ENCODE measurements at regions not wholly inside any gene's neighbourhood (a gene's known extent, or its start where the extent isn't known, plus 50 kb on each side); places are given as distances from the start of the nearest gene placed in this dataset.

DNA sequence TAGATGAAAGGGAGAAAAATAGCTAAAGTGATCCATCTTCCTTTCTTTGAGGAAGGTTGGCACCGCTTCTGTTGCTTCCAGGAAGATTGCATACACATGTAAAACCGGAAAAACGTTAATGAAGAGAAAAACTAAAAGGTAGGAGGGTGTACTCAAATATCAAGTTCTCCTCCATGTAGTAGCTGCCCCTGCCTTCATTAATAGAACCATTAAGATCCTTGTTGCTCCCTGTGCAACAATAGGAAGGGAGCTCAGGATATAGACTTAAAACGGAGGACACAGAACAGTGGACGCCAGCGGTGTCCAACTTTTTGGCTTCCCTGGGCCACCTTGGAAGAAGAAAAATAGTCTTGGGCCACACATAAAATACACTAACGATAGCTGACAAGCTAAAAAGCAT, 118.9 kb downstream of the TMEM174 start:
- H3K27me3 Mint-ChIP-seq, result peaks cover 43% of the 10 kb centered on the region

DNA sequence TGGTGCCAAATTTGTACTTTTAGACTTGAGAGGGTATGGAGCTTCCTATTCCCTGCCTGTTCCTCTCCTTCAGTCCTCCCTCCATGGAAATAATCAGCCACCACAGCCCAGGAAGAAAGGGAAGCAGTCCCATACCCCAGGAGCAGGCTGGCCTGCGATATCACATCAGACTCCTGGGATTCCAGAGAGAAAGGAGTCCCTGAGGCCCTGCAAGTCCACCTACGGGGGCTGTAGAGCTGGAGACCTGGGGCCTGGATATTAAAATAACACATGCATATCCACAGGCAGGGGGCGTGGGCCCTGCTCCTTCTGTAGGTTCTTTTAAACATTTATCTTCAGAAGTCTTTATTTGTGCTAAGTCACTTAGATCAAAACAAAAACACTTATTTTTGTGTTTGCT, 117.2 kb downstream of the TMEM174 start:
- ChIA-PET CTCF (no interaction called here), POLR2A (no interaction called here)
- no peak for TF ChIP-seq CTCF (IDR thresholded peaks at IDR 0.05)
- H3K36me3 Mint-ChIP-seq (ENCODE audit: low read depth), result no peaks in the 10 kb centered on the region
- DNase-seq (no peak), ATAC-seq (ENCODE audit: low read depth) (no peak)
- peaks cover 3% of the 10 kb centered on the region for H3K9me3 Mint-ChIP-seq
- no peaks in the 10 kb centered on the region for H3K4me1 Mint-ChIP-seq
- peaks cover 29% of the 10 kb centered on the region for H3K27me3 Mint-ChIP-seq
- H3K27ac Mint-ChIP-seq, result no peak overlapping the region
- intact Hi-C loops (cut with micrococcal nuclease), result no loop called here
- no peak overlapping the region for H3K4me3 Mint-ChIP-seq

More for the DNA sequence above, 118.9 kb downstream of the TMEM174 start:
- intact Hi-C loops (cut with micrococcal nuclease), result no loop called here
- TF ChIP-seq CTCF (IDR thresholded peaks at IDR 0.05), result no peak
- H3K4me1 Mint-ChIP-seq, result no peaks in the 10 kb centered on the region
- no peak overlapping the region for H3K4me3 Mint-ChIP-seq
- H3K9me3 Mint-ChIP-seq, result peaks cover 3% of the 10 kb centered on the region
- no peak for DNase-seq
- ChIA-PET CTCF (no interaction called here), POLR2A (no interaction called here)
- no peak for ATAC-seq (ENCODE audit: low read depth)
- H3K27ac Mint-ChIP-seq, result no peak overlapping the region
- H3K36me3 Mint-ChIP-seq (ENCODE audit: low read depth), result no peaks in the 10 kb centered on the region

DNA sequence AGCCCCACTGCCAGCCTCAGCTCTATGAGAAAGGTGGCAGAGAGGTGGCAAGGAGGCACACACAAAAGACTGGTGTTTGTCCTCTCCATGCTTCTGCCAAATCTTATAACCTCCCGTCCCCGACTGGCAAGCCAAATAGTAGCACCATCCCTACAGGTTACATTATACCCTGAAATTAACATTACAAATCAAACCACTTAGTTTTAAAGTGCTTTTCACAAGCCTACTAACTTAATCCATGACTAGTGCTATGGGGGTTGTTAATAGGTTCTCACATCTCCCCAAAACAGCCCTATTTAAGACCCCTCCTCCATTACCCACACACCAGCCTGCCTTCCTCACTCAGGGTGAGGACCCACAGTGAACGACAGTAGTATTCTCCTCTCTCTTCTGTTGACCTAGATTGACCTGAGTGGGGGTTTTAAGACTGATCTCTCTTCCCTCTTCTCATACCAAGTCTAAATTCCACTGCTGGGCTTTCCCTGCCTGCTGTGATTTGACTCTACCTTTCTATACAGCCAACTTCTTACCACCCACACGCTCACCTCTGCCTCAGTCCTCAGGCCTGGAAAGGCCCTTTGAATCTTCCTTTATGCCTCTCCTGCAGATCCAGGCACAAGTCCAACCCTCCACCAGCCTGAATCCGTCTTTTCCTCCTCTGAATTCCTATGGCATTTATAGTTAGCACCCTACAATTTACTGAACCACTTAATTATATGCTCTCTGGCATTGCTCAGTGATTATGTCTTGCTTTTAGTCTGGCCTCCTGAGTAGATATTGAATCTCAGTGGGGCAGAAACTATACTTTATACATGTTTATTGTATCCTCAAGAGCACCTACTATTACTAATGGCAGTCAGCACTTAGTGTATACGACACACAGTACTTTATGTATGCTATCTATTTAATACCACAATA, 116.1 kb downstream of the TMEM174 start:
- peaks cover 3% of the 10 kb centered on the region for H3K9me3 Mint-ChIP-seq
- DNase-seq, result no peak
- no peak for TF ChIP-seq CTCF (IDR thresholded peaks at IDR 0.05)
- ChIA-PET CTCF (no interaction called here), POLR2A (no interaction called here)
- H3K4me1 Mint-ChIP-seq, result no peaks in the 10 kb centered on the region
- H3K27me3 Mint-ChIP-seq, result peaks cover 21% of the 10 kb centered on the region
- no peak overlapping the region for H3K4me3 Mint-ChIP-seq
- no peaks in the 10 kb centered on the region for H3K36me3 Mint-ChIP-seq (ENCODE audit: low read depth)
- intact Hi-C loops (cut with micrococcal nuclease), result no loop called here
- ATAC-seq (ENCODE audit: low read depth), result no peak
- H3K27ac Mint-ChIP-seq, result no peak overlapping the region

- ATAC-seq (ENCODE audit: low read depth), result no peak
- Mint-ChIP-seq H3K27me3 (peaks cover 29% of the 10 kb centered on the region), H3K4me3 (no peak overlapping the region), H3K36me3 (ENCODE audit: low read depth) (no peaks in the 10 kb centered on the region), H3K9me3 (peaks cover 3% of the 10 kb centered on the region), H3K4me1 (no peaks in the 10 kb centered on the region), H3K27ac (no peak overlapping the region)
- intact Hi-C loops (cut with micrococcal nuclease), result no loop called here
- no peak for TF ChIP-seq CTCF (IDR thresholded peaks at IDR 0.05)
- ChIA-PET CTCF (no interaction called here), POLR2A (no interaction called here)
- DNase-seq, result no peak
These were observed 113.9 kb downstream of the TMEM174 start for GRCh38 chr5:73286896-73287295.

DNA sequence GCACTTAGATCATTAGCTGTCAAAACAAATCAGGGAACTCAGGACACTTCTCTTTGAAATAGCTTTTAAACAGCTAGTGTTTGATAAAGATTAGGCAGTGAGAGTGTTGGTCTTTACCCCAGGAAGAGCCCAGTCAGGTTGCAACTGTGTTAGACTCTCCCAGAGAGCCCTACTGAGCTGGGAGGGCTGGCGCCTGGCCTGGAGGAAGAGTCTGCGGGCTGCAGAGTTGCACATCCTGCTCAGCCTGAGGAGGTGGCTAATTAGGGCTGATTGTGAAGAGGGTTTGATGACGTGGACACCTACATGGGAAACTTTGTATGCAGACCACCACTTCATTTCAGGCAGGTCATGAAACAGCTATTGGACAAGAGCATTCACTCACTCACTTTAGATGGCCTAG, 112.0 kb downstream of the TMEM174 start:
- no peaks in the 10 kb centered on the region for H3K4me1 Mint-ChIP-seq
- peaks cover 3% of the 10 kb centered on the region for H3K9me3 Mint-ChIP-seq
- H3K27me3 Mint-ChIP-seq, result peaks cover 23% of the 10 kb centered on the region
- no peak overlapping the region for H3K4me3 Mint-ChIP-seq
- DNase-seq, result no peak
- TF ChIP-seq CTCF (IDR thresholded peaks at IDR 0.05), result no peak
- no peaks in the 10 kb centered on the region for H3K36me3 Mint-ChIP-seq (ENCODE audit: low read depth)
- CTCF ChIA-PET, result no interaction called here
- ATAC-seq (ENCODE audit: low read depth), result no peak
- intact Hi-C loops (cut with micrococcal nuclease), result no loop called here
- no peak overlapping the region for H3K27ac Mint-ChIP-seq
- POLR2A ChIA-PET, result no interaction called here

Data from activated B cell treated with CpG ODN at 0.5 μM for 24 hours (primary cell).